SH-SY5Y (cell line): ENCODE measurements at regions not wholly inside any gene's neighbourhood (a gene's known extent, or its start where the extent isn't known, plus 50 kb on each side); places are given as distances from the start of the nearest gene placed in this dataset.

ENCODE experiments used
- GATA2 ChIP-seq: IDR thresholded peaks from 2 replicates; pipeline ENCODE4 v1.6.1; 2011; ENCODE audit warnings: mild to moderate bottlenecking, low read depth, low read length
- GATA3 ChIP-seq: IDR thresholded peaks from 2 replicates; pipeline ENCODE4 v1.6.1; 2011; ENCODE audit warnings: low read depth, mild to moderate bottlenecking, low read length, moderate library complexity

- TF ChIP-seq GATA3 (no peak), GATA2 (no peak)
Measured at GRCh38 chr2:35788543-35788942, 567.0 kb upstream of the CRIM1 start.

GRCh38 chr2:35787302-35788031 lies 568.1 kb upstream of the CRIM1 start:
- TF ChIP-seq GATA2 (no peak), GATA3 (no peak)

GRCh38 chr2:35785564-35785963 lies 570.0 kb upstream of the CRIM1 start:
- TF ChIP-seq GATA3 (no peak), GATA2 (no peak)

- TF ChIP-seq GATA3: no peak
- TF ChIP-seq GATA2: no peak
Measured at GRCh38 chr2:35784777-35785176, 570.8 kb upstream of the CRIM1 start.

- TF ChIP-seq GATA3 (no peak), GATA2 (no peak)
Measured at GRCh38 chr2:35783723-35784122, 571.9 kb upstream of the CRIM1 start.

- no peak for TF ChIP-seq GATA2
- no peak for TF ChIP-seq GATA3
Measured at GRCh38 chr2:35741556-35741955, 614.0 kb upstream of the CRIM1 start.

- no peak for TF ChIP-seq GATA2
- TF ChIP-seq GATA3: no peak
Measured at GRCh38 chr2:35731674-35732073, 623.9 kb upstream of the CRIM1 start.

- TF ChIP-seq GATA2 (no peak), GATA3 (no peak)
Measured at GRCh38 chr2:35714883-35715282, 640.7 kb upstream of the CRIM1 start.

- TF ChIP-seq GATA3 (no peak), GATA2 (no peak)
Measured at GRCh38 chr2:35708411-35708923, 647.1 kb upstream of the CRIM1 start.

GRCh38 chr2:35688309-35688708 lies 667.3 kb upstream of the CRIM1 start:
- TF ChIP-seq GATA3: no peak
- TF ChIP-seq GATA2: no peak

GRCh38 chr2:35651688-35652323 lies 703.8 kb upstream of the CRIM1 start:
- TF ChIP-seq GATA2 (no peak), GATA3 (no peak)

- TF ChIP-seq GATA3 (no peak), GATA2 (no peak)
Measured at GRCh38 chr2:35614640-35615039, 740.9 kb upstream of the CRIM1 start.

GRCh38 chr2:35606394-35606793 lies 749.2 kb upstream of the CRIM1 start:
- no peak for TF ChIP-seq GATA2
- no peak for TF ChIP-seq GATA3

GRCh38 chr2:35598310-35598709 lies 757.3 kb upstream of the CRIM1 start:
- no peak for TF ChIP-seq GATA3
- TF ChIP-seq GATA2: no peak

- TF ChIP-seq GATA2 (no peak), GATA3 (no peak)
Measured at GRCh38 chr2:35591886-35592285, 763.7 kb upstream of the CRIM1 start.

GRCh38 chr2:35585972-35586371 lies 769.6 kb upstream of the CRIM1 start:
- TF ChIP-seq GATA3: no peak
- no peak for TF ChIP-seq GATA2

- TF ChIP-seq GATA3 (no peak), GATA2 (no peak)
Measured at GRCh38 chr2:35582637-35583036, 772.9 kb upstream of the CRIM1 start.

- TF ChIP-seq GATA2 (no peak), GATA3 (no peak)
Measured at GRCh38 chr2:35580956-35581355, 774.6 kb upstream of the CRIM1 start.
